GM18517 (cell line): ENCODE measurements at regions not wholly inside any gene's neighbourhood (a gene's known extent, or its start where the extent isn't known, plus 50 kb on each side); places are given as distances from the start of the nearest gene placed in this dataset.

Source experiments
- ATAC-seq: cut with Tn5 transposase; IDR thresholded peaks from one replicate; pipeline ENCODE4 v1.9.1; 2021; ENCODE audit warnings: mild to moderate bottlenecking, moderate library complexity; ENCODE audit not compliant: unreplicated experiment

DNA sequence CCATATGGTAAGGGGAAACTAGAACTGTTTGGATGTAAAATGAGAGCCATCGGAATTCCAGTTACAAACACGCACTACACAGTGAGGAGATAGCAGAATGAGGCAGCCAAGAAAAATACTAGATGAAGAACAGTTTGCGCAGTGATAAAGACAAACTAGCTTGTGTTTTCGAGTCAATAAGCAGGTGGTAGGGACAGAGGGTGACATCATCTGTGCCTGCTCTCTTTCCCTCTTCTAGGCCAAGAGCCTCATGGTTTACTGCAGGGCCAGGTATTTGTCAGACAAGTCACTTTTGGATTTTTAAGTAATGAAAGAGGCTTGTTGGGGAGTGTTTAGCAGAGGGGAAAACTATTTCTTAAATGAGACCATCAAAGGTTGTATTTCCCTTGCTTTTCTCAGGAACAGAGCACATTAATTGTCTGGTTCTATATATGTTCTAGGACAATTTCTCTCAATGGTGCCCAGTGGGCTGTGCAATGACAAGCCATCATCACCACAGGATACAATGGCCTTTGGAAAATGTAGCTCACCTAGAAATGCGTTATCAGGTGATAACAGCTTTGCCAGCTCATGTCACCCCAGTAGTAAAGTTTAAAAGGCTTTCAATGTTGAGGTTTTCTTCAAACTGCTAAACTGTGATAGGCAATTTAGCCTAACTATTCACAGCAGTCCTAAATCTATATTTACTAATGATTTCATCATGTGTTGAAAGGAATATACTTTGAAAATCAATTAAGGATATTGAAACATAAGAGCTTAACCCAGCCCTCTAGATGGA is 1210.3 kb upstream of the ZEB2 start:
- ATAC-seq = no peak

DNA sequence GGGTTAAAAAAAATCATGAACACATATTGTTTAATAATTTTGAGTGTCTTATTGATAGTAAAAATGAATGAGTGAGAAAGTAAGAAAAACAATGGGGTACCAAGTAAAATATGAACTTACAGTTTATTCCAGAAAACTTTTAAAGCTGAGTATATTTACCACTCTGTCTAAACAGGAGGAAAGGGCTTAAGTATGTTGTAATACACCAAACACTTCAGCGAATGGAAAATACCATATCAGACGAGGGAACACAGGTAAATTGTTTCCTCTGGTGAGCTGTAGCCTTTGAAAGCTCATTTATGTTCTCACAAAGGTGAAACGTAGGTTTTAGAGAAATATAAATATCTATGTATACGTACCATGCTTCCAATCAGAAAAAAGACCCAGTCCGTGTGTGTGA is 1209.6 kb upstream of the ZEB2 start:
- ATAC-seq = no peak

DNA sequence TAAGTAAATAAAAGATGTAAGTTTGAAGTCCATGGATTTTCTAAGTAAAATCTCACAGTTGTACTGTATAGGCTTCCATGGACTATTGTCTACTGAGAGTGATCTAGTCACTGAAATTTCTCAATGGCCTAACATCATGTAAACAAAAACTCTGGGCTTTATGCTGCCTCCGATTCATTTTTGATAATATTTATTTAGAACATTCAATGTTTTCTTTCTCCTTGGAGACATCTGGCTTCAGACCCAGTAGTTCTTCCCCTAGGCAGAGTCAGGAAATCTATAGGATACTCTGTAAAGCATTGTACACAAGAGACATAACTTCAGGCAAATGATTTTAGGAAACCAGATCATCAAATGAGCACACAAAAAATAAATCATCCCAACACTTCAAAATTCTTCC is 1208.6 kb upstream of the ZEB2 start:
- ATAC-seq = no peak

DNA sequence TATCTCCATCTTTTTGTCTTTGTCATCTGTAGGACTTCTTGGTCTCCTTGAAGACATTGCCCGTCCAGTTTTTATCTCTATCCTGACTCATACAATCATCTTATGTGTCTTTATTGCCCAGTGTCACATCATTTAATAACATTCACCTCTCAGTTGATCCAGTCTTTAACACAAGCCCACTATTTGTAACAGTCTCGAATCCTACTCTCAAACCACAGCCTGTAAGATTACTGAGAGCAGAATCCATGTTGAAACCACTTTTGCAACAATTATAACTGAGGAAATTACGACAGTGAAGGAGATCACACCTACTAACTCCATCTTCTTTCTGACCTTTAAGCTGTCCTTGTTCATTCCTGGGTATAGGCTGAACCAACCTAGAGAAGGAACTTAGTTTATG is 1206.0 kb upstream of the ZEB2 start:
- no peak for ATAC-seq

DNA sequence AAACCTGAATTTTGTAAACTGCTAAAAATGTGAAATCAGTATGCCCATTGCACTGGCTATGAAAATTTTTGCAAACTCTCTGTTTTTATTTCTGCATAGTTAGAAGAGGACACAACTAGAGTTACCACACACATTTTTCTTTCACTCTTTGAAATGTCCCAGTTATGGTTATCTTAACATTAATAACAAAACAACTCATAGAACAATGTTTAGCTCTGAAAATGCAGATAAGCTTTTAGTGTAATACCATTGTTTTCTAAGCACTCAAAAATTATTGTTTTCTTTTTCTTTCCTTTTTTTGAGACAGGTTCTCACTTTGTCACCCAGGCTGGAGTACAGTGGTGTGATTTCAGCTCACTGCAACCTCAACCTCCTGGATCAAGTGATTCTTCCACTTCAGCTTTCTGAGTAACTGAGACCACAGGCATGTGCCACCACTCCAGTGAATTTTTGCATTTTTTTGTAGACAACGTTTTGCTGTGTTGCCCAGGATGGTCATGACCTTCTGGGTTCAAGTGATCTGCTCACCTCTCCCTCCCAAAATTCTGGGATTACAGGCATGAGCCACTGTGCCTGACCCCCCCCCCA is 1204.5 kb upstream of the ZEB2 start:
- ATAC-seq = no peak

DNA sequence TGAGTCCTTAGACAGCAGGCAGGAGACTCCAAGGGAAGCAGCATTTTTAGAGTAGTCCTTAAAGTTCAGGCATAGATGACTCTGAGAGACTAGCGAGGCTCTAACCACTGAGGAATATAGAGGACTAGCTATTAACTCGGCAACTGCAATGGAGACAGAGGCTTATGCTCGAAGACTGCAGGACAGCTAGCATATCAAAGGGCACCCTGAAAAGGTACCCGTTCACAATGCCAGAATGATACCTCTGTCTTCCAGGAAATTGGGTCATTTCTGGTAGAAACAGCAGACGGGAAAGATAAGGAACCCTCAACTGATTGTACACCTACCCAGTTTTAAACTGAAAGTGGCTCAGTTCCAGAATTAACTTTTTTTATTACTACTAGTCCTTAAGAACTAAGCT is 1204.0 kb upstream of the ZEB2 start:
- no peak for ATAC-seq

DNA sequence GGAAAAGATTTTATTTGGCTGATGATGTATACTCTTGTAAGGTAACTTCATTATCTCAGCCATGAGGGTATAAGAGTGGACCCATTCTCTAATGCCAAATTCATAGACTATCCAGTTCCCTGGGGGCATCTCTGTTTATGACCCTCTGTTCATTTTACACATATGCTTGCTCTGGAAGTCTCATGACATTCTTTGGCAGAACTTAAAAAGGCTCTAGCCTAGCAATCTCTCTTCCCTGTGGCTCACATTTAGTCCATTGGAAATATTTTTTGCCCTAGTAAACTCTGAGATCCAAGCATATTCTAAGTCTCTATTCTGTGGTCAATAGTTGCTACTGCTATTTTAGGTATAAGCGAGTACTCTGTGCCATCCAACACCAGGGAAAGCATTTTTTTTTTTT is 1201.8 kb upstream of the ZEB2 start:
- no peak for ATAC-seq

DNA sequence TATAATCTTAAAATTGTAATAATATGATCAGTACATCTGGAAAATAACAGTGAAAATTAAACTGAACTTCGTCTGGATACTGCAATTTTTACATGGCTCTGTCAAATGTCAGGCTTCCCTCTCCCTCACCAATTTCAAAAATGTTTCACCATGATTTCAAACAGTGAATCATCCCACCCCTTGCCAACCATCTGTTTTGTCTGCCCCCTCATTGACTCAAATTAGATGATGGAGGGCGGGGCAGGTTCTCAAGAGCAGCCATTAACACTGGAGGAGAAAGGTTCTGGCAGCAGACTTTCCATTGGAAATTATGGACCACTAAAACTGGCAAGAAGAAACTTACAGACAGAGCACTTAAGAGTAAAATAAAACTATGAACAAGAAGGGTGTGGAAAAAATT is 1195.7 kb upstream of the ZEB2 start:
- ATAC-seq = no peak

DNA sequence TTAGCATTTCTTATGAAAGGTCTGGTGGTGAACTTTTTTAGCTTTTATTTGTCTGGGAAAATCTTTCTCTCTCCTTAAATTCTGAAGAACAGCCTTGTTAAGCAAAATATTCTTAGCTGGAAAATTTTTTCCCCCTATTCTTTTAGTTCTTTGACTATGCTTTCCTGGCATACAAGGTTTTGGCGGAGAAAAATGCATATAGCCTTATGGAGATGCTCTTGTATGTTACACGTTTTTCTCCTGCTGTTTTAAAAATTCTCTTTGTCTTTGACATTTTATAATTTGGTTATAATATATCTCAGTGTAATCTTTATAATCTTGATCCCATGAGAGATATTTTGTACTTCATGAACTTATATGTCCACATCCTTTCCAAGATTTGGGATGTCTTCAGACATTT is 1190.4 kb upstream of the ZEB2 start:
- no peak for ATAC-seq

DNA sequence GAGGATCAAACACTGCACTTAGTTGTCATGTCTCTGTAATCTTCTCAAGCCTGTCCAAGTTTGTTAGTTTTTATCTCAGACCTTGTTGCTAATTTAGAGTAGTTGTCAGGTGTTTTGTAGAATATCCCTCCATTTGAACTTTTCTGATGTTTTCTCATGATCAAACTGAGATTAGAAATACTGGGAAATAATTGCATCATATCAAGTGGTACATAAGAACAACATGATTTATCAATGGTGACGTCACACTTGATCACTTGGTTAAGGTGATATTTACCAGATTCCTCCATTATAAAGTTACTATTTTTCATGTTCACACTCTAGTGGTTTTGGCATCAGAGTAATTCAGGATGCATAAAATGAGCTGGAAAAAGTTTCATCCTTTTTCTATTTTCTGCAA is 1182.4 kb upstream of the ZEB2 start:
- no peak for ATAC-seq

DNA sequence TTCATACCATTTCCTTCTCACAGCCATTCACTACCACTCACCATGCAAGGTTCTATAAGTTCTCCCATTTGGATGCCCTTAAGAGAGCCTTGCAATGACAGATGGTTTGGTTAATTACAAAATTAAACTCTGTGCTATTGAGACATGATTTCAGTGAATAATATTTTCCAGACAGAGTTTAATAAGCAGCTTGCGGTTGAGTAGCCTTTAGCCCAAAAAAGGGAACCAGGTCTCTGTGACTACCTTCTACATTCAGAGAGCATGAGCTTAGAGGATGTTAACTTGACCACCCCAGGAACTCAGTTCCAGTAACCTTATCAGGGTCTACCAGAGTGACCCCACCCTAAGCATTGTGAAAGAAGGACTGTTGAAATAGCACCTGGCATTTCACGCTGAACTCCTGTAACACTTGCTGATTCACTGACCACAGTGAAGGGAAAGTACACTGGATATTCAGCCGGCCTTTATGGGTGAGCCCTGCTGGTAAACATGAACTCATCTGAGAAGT is 1173.1 kb upstream of the ZEB2 start:
- ATAC-seq = peak; percentile 87

DNA sequence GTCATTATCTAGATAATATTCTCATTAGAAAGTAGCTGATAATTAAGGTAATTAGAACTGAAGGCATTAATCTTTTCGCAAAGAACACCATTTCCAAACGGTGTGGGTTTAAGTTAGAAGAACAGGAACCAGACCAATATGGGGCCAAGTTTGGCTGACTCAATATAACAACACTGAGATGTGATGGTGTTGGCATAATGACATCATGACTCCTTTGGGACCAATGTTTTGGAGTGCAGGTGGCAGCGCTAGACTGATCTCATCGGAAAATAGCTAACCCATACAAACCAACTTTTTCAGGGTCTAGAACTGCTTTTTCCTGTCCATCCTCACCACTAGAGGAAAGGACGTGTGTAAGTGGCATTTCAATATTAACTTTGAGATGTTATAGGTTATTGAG is 1171.7 kb upstream of the ZEB2 start:
- ATAC-seq = no peak

DNA sequence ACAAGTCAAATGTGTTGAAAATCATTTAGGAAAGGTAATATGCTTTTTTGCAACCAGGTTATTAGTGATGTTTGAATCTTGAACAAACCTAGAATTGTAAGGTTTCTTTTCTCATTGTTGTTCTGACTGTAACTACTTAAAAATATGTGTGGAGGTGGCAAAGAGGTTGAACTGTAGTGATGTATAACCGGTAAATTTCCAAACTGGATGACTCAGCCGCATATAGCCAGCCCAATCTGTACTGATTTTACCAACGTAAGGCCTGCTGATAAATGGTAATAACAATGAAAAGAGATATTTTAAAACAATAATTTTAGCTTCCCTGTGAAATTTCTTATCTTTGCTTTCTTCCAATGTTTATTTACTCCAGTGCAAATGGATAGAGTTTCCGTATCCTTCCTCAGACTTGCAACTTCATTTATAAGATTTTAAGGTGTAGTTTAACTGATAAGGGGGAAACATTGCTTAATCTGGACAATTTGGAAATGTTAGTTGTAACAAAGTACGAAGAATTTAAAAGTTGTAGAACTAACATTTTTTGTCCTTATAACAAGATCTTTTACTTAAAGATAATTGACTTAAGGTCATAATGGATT is 1170.4 kb upstream of the ZEB2 start:
- ATAC-seq = no peak

DNA sequence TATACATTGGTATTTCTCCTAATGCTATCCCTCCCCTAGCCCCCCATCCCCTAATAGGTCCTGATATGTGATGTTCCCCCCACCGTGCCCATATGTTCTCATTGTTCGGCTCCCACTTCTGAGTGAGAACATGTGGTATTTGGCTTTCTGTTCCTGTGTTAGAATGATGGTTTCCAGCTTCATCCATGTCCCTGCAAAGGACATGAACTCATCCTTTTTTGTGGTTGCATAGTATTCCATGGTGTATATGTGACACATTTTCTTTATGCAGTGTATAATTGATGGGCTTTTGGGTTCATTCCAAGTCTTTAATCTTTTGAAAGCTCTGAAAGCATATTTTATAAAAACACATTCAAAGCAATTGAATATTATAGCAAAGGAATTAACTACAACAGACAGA is 1169.4 kb upstream of the ZEB2 start:
- no peak for ATAC-seq

DNA sequence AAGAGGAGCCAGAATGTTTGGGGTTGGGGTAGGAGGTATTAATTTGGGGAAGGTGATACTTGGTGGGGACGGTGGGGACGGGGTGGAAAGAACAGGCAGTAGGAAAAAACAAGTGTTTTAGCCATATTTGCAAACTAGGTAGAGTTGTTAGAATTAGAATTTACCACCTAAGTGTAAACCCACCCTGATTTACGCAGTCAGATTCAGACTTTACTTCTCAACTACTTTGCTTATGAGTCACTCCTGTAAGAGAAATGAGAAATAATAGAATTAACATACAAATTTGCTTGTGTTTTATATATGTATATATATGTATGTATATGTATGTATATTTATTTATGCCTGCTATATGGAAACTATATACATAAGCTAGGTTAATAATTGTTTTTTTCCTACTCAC is 1168.2 kb upstream of the ZEB2 start:
- ATAC-seq = no peak

DNA sequence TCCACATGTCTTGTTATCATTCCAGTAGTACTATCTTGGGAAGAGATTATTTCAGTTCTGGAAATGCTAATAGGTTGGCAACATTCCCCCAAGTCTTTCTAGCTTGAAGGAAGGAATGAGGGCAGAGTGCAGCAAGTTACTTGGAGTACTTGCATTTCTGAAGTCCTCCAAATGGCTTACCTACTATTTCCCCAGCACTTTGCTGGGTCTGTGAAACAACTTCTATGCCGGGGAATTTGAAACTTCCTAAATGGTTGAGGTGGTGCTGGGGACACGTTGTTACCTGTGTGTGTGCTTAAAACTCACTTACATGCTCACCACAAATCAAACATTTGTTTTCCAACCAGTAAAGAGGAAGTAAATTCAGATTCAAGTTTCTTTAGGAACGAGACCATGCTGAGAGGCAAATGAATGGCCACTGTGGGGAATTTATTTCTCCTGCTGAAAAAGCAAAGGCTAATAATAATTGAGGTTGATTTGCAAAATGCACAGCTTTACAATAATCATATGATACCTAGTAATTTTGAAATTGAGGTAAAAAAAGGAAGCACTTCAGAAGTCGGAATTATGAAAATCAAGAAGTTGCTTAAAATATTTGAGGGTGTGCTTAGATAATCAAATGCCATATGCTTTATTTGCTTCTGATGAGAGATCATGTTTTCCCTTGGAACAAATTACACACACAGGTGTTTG is 1167.7 kb upstream of the ZEB2 start:
- ATAC-seq = no peak

DNA sequence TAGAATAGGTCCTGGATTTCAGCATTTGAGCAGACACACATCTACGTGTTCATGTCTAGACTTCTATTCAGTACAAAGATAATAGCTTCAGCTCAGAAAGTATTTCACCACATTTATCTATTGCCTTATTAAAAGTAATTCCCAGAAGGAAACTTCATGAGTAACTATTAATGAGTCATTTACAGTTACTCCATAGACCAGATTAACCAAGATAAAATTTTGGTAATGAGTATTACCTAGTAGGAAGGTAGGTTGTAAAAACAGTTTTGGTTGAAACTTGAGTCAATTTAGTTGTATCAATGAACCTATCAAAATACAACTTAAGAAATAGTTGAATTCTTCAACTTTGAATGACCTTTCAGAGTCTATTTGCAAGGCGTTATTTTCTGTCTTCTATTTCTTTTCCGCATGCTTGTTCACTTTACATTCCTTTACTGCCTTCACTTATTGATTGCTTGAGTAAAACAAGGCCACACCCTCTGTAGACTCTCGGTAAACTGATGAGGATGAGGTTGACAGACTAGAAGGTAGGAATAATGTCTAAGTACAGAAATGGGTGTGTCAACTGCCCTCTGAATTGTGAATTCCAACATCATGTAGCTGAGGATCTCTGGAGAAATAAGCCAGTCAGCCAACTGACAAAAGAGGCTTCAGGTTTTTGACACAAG is 1165.6 kb upstream of the ZEB2 start:
- no peak for ATAC-seq

DNA sequence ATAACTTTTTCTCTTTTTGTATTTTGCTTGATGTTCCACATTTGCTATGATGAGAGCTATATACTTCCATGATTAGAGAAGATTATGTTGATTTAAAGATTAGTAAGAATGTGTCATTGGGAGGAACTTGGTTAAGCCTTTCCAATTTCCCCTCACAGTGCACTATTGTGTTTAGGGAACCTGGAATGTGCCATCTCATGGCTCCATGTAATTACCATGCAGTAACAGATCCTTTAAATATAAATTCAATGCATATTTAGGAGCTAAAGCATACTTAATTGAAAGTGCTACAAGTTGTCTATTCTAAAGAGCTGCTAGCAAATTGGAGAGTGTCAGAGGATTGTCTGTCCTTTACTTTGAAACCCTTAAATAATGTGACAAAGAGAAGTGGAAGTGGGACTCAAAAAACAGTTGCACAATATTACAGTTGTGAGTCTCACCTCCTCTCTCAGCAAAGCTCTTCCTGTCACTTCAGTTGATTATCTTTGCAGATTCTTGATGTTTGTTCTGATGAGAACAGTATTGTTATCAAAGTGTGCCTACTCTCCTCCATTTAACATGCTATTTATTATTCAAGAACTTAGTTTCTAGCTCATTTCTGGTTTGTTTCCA is 1162.7 kb upstream of the ZEB2 start:
- ATAC-seq = no peak

DNA sequence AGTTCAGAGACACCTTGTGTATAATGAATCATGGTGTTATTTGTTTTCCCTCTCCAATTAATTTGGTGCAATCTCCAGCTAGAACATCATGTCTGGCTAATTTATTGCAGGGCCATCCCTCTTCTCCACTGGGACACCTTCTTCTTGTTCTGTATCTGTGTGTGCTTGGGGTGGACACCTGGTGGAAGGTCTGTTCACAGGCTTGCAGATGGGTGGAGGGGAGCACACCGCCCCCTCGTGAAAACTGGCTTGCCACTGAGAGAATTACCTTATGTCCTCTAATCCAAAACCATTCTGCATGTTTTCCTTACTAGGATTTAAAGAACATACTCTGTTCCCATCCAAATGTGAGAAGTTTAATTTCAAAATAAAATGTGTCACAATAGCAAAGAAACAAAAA is 1160.4 kb upstream of the ZEB2 start:
- no peak for ATAC-seq

DNA sequence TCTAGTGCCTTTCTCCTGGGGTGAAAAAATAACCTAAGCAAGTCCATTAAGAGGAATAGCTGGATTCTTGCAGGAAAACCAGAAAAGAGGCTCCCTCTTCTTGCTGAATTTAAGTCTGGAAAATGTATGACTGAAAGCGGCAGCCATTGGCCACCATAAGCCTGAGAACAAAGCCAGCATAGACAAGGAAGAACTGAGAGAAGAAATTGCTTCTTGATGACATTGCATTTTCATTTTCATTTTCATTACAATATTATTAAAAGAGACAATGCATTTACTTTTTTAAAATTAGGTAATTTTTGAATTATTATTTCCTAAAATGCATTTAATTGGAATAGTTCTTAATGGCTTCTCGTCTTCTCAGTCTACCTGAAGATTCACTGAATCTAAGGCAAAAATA is 1157.5 kb upstream of the ZEB2 start:
- ATAC-seq = no peak

DNA sequence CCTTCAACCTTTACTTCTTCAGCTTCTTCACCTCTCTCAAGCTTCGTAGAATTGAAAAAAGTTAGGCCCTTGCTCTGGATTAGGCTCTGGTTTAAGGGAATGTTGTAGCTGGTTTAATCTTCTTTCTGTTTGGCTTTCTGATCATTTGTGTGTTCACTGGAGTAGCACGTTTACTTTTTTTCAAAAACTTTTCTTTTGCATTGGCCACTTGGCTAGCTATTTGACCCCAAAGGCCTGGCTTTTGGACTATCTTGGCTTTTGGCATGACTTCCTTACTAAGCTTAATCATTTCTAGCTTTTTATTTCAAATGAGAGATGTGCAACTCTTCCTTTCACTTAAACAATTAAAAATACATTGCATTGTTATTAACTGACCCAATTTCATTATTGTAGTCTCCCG is 1154.8 kb upstream of the ZEB2 start:
- ATAC-seq = no peak
